ENCODE measurements at regions not wholly inside any gene's neighbourhood (a gene's known extent, or its start where the extent isn't known, plus 50 kb on each side); places are given as distances from the start of the nearest gene placed in this dataset.

- TF ChIP-seq CTCF (IDR thresholded peaks at IDR 0.05) = no peak
- no peak for TF ChIP-seq EP300 (IDR thresholded peaks at IDR 0.05)
Observed at GRCh38 chr9:115444959-115445358, 327.0 kb upstream of the TNC start.

Measured in tibial nerve (tissue), 4 donors.